HepG2 (cell line): ENCODE measurements at regions not wholly inside any gene's neighbourhood (a gene's known extent, or its start where the extent isn't known, plus 50 kb on each side); places are given as distances from the start of the nearest gene placed in this dataset.
"Not testable (repeated sequence)": the region's sequence is repeated elsewhere in the genome, so short reads cannot be mapped to it uniquely, and the experiment has no call there.

ENCODE experiments used
- ATAC-seq: fragments of 200-7000 bp; cut with Tn5 transposase; 3 replicates; pipeline ENCODE4 v1.9.1; 2020; ENCODE audit warnings: mild to moderate bottlenecking, moderate library complexity
- BruUV-seq: library from RNA; stranded (reverse); fragments of 400-500 nt; replicated peaks from 2 replicates; lab custom pipeline; 2021; lab: Mats Ljungman, UMichigan
- CTCF ChIA-PET: fragments of 300-600 bp; formaldehyde crosslinking; extraction: SDS; loops from one replicate; lab custom pipeline; 2021; ENCODE audit warnings: low total read pairs, inconsistent platforms, low intra/inter-chr PET ratio; lab: Yijun Ruan, JAX
- POLR2A ChIA-PET: fragments of 350-600 bp; sonication (Branson Sonifier 250); formaldehyde crosslinking; loops from one replicate; lab custom pipeline; 2020; ENCODE audit warnings: antibody characterized with exemption, inconsistent platforms; lab: Yijun Ruan, JAX
- DNase-seq: peaks from one replicate; pipeline ENCODE4 v3.0.0-alpha.2; 2015; ENCODE audit warnings: low spot score
- FAIRE-seq: peaks from 3 replicates; lab custom pipeline; 2011; peaks lifted over from hg19 to GRCh38; lab: Jason Lieb, UNC
- H2AFZ ChIP-seq: one replicate; pipeline ENCODE4 v1.6.1; 2011; ENCODE audit warnings: low read length, inconsistent platforms
- H3K27ac ChIP-seq: fragments of 300-600 bp; 3 replicates; pipeline ENCODE4 v1.8.0; 2011; ENCODE audit warnings: mixed run types, mild to moderate bottlenecking, mixed read lengths, low read length, inconsistent platforms; ENCODE audit not compliant: insufficient read depth; ENCODE audit errors: extremely low read length
- H3K27me3 ChIP-seq, 2 experiments: fragments of 200-600 bp in 1 of 2; 2 replicates in 1 of 2; 3 replicates in 1 of 2; pipeline versions ENCODE4 v1.6.0 to v1.8.0; 2011; ENCODE audit warnings: low read length in 2 of 2, mild to moderate bottlenecking in 2 of 2, moderate library complexity in 2 of 2, inconsistent platforms in 1 of 2; ENCODE audit not compliant: insufficient read depth in 2 of 2, control insufficient read depth in 1 of 2
- H3K36me3 ChIP-seq, 2 experiments: fragments of 200-600 bp in 1 of 2; replicated peaks in 1 of 2; 2 replicates in 1 of 2; 3 replicates in 1 of 2; pipeline versions ENCODE4 v1.5.1 to v1.8.0; 2011; ENCODE audit warnings: low read length in 2 of 2, inconsistent platforms in 1 of 2; ENCODE audit not compliant: insufficient read depth in 2 of 2, control insufficient read depth in 1 of 2
- H3K4me1 ChIP-seq: 2 replicates; pipeline ENCODE4 v1.5.1; 2012; ENCODE audit warnings: low read length, inconsistent platforms; ENCODE audit not compliant: insufficient read depth
- H3K4me2 ChIP-seq: 2 replicates; pipeline ENCODE4 v1.6.0; 2011; ENCODE audit warnings: low read depth, low read length, inconsistent platforms
- H3K4me3 ChIP-seq, 3 experiments: fragments of 200-600 bp in 1 of 3; sonication (generic), shearing (Covaris generic) in 1 of 3; replicated peaks in 1 of 3; 2 replicates each; pipeline ENCODE4 v1.5.1; 2011 to 2016; ENCODE audit warnings: low read length in 3 of 3, inconsistent platforms in 2 of 3, low read depth in 2 of 3, mild to moderate bottlenecking in 2 of 3, control low read depth in 1 of 3, mixed read lengths in 1 of 3; ENCODE audit not compliant: insufficient read depth in 1 of 3
- H3K79me2 ChIP-seq: one replicate; pipeline ENCODE4 v1.6.1; 2011; ENCODE audit warnings: low read length, inconsistent platforms; ENCODE audit not compliant: insufficient read depth
- H3K9ac ChIP-seq: 2 replicates; pipeline ENCODE4 v1.6.0; 2011; ENCODE audit warnings: mild to moderate bottlenecking, low read depth, low read length, inconsistent platforms; ENCODE audit not compliant: insufficient read depth
- H3K9me3 ChIP-seq: 2 replicates; pipeline ENCODE4 v1.5.1; 2012; ENCODE audit warnings: mild to moderate bottlenecking, low read length
- H4K20me1 ChIP-seq: 2 replicates; pipeline ENCODE4 v1.6.0; 2011; ENCODE audit warnings: inconsistent platforms, mild to moderate bottlenecking, low read length, moderate library complexity; ENCODE audit not compliant: insufficient read depth
- ATF7 ChIP-seq, 2 experiments: fragments of 450-650 bp in 1 of 2; sonication (generic) in 1 of 2; formaldehyde crosslinking in 1 of 2; IDR thresholded peaks; 2 replicates each; pipeline versions ENCODE4 v1.4.0 to v1.6.1; 2016 to 2020; ENCODE audit warnings: antibody characterized with exemption in 1 of 2, mild to moderate bottlenecking in 1 of 2, missing genetic modification reagents in 1 of 2
- CEBPB ChIP-seq: IDR thresholded peaks from 2 replicates; pipeline ENCODE4 v1.6.1; 2011; ENCODE audit warnings: low read depth, low read length, improper control_type of control experiment, borderline replicate concordance
- PLRG1 ChIP-seq: fragments of 450-650 bp; conservative IDR thresholded peaks from 2 replicates; pipeline ENCODE4 v1.6.1; 2016
- POLR2AphosphoS2 ChIP-seq: IDR thresholded peaks from 2 replicates; pipeline ENCODE4 v1.6.1; 2011; ENCODE audit warnings: low read depth, low read length, improper control_type of control experiment
- ZBTB20 ChIP-seq: sonication (generic); formaldehyde crosslinking; IDR thresholded peaks from 2 replicates; pipeline ENCODE4 v1.8.1; 2023; ENCODE audit warnings: missing genetic modification reagents, low read depth, mild to moderate bottlenecking, borderline replicate concordance
- ZFP36L1 ChIP-seq: sonication (generic); formaldehyde crosslinking; IDR thresholded peaks from 2 replicates; pipeline ENCODE4 v1.8.0; 2022; ENCODE audit warnings: mild to moderate bottlenecking, missing genetic modification reagents, moderate library complexity
- ZNF432 ChIP-seq: sonication (generic); formaldehyde crosslinking; IDR thresholded peaks from 2 replicates; pipeline ENCODE4 v1.5.0; 2020; ENCODE audit warnings: missing genetic modification reagents, mild to moderate bottlenecking, borderline replicate concordance
- whole genome bisulfite sequencing: methylation state at CpG from one replicate; pipeline ENCODE4 v1.1.6; 2017; ENCODE audit warnings: low lambda C conversion rate; 5-methylcytosine and 5-hydroxymethylcytosine counted together
- in situ Hi-C: cut with HindIII; loops from 2 replicates; pipeline ENCODE4 v1.10.0; 2017; ENCODE audit warnings: low pct_unique_long_range_greater_than_20kb; ENCODE audit not compliant: extremely low pct_ligation_motif_present
- intact Hi-C: fragments of 100-400 bp; cut with micrococcal nuclease; formaldehyde crosslinking; loops from one replicate; pipeline ENCODE4 v1.10.0; 2022; ENCODE audit not compliant: unreplicated experiment
- TF ChIP-seq, protein P1 (sequence below): sonication (generic); formaldehyde crosslinking; conservative IDR thresholded peaks from 2 replicates; pipeline ENCODE4 v1.8.1; 2023; ENCODE audit warnings: missing genetic modification reagents

DNA sequence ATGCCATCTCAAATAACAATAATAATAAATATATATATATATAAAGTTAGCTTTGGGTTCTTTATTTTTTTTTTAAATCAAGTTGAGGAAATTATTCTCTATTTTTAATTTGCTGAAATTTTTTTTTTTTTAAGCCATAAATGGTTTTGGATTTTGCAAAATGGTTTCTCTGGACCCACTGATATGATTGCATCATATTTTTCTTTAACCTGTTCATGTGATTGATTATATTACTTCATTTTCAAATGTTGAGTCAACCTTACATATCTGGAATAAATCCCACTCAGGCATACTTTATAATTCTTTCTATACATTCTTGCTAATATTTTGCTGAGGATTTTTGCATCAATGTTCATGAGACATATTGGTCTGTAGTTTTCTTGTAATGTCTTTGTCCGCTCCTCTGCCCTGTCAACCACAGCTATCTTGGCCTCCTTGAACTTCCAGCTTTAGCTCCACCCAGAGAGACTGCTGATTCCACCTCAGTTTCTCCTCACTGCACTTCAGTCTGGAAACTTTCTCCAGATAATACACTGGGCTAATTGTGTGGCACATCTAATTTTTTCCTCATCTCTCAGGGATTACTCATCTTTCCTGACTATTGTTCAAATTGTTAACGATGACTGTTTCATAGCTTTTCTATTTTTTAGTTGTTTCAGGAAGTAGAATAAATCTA lies 160.9 kb upstream of the GIMD1 start:
- Histone ChIP-seq H3K9ac (no peak overlapping the region), H3K27me3 (no peaks in the 10 kb centered on the region), H3K27ac (no peak overlapping the region), H2AFZ (no peak overlapping the region), H3K4me3 (no peak overlapping the region), H3K4me1 (no peaks in the 10 kb centered on the region), H3K36me3 (no peaks in the 10 kb centered on the region), H3K4me2 (no peak overlapping the region), H3K79me2 (no peaks in the 10 kb centered on the region), H3K9me3 (no peaks in the 10 kb centered on the region), H4K20me1 (no peaks in the 10 kb centered on the region)
- intact Hi-C loops (no loop called here), in situ Hi-C loops (no loop called here)
- FAIRE-seq (no peak), DNase-seq (no peak), ATAC-seq (no peak)
- 3% methylated on average over 2 of the region's 2 CpGs for WGBS
- peak; percentile 47; the same call in 1 of the 2 replicates for TF ChIP-seq ATF7 (IDR thresholded peaks at IDR 0.05)
- no peak for TF ChIP-seq ATF7 (CRISPR knock-in tag; IDR thresholded peaks at IDR 0.05)
- peak; percentile 43; the same call in 1 of the 2 replicates for TF ChIP-seq CEBPB
- TF ChIP-seq, protein P1, sequence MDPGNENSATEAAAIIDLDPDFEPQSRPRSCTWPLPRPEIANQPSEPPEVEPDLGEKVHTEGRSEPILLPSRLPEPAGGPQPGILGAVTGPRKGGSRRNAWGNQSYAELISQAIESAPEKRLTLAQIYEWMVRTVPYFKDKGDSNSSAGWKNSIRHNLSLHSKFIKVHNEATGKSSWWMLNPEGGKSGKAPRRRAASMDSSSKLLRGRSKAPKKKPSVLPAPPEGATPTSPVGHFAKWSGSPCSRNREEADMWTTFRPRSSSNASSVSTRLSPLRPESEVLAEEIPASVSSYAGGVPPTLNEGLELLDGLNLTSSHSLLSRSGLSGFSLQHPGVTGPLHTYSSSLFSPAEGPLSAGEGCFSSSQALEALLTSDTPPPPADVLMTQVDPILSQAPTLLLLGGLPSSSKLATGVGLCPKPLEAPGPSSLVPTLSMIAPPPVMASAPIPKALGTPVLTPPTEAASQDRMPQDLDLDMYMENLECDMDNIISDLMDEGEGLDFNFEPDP, result no peak
- no peak for TF ChIP-seq ZNF432 (CRISPR knock-in tag)
- no TSS peak for BruUV-seq
- CTCF ChIA-PET, result no interaction called here
- POLR2A ChIA-PET, result no interaction called here

DNA sequence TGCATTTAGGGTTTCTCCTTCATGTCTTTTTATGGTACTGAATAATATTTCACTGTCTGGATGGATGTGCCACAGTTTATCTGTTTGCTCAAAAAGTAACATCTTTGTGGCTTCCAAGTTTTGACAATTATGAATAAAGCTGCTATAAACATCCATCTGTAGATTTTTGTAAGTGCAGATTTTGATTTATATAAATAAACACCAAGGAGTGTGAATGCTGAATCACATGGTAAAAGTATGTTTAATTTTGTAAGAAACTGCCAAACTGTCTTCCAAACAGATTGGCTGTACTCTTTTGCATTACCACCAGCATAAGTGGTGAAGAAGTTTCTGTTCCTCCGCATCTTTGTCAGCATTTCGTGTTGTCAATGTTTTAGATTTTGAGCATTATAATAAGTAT lies 158.7 kb upstream of the GIMD1 start:
- no peak overlapping the region for H3K27ac ChIP-seq
- in situ Hi-C loops, result no loop called here
- 44% methylated on average over 2 of the region's 2 CpGs for WGBS

DNA sequence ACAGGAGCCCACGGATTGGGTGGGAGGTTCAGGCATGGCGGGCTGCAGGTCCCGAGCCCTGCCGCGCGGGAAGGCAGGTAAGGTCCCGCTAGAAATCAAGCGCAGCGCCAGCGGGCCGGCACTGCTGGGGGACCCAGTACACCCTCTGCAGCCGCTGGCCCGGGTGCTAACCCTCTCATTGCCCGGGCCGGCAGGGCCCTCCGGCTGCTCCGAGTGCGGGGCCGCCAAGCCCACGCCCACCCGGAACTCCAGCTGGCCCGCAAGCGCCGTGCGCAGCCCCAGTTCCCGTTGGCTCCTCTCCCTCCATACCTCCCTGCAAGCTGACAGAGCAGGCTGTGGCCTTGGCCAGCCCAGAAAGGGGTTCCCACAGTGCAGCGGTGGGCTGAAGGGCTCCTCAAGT lies 156.8 kb upstream of the GIMD1 start:
- POLR2A ChIA-PET, H3K4me3 ChIP-seq, intact Hi-C loops, H3K9ac ChIP-seq, H3K27ac ChIP-seq, in situ Hi-C loops, H3K79me2 ChIP-seq, H2AFZ ChIP-seq, H3K27me3 ChIP-seq, H4K20me1 ChIP-seq, DNase-seq, H3K4me2 ChIP-seq, CTCF ChIA-PET, H3K9me3 ChIP-seq, ATAC-seq, FAIRE-seq, BruUV-seq, H3K4me1 ChIP-seq, H3K36me3 ChIP-seq: not testable (repeated sequence)
- 90% methylated on average over 2 of the region's 27 CpGs for WGBS

More for the DNA sequence above, 158.7 kb upstream of the GIMD1 start:
- POLR2A ChIA-PET, result no interaction called here
- no peak overlapping the region for H3K4me2 ChIP-seq
- H4K20me1 ChIP-seq, result no peaks in the 10 kb centered on the region
- no peak overlapping the region for H3K4me3 ChIP-seq
- BruUV-seq, result no TSS peak
- H3K27me3 ChIP-seq, result no peaks in the 10 kb centered on the region
- no peak overlapping the region for H3K9ac ChIP-seq
- no peaks in the 10 kb centered on the region for H3K79me2 ChIP-seq
- FAIRE-seq, result no peak
- TF ChIP-seq PLRG1 (no peak), ZFP36L1 (CRISPR knock-in tag) (no peak), ZBTB20 (CRISPR knock-in tag) (no peak), POLR2AphosphoS2 (no peak)
- CTCF ChIA-PET, result no interaction called here
- DNase-seq, result no peak
- intact Hi-C loops, result no loop called here
- no peaks in the 10 kb centered on the region for H3K36me3 ChIP-seq
- H2AFZ ChIP-seq, result no peak overlapping the region
- H3K4me1 ChIP-seq, result no peaks in the 10 kb centered on the region
- ATAC-seq, result no peak
- no peaks in the 10 kb centered on the region for H3K9me3 ChIP-seq
